HepG2 (cell line): ENCODE measurements at regions not wholly inside any gene's neighbourhood (a gene's known extent, or its start where the extent isn't known, plus 50 kb on each side); places are given as distances from the start of the nearest gene placed in this dataset.

Experiments
- ATAC-seq: fragments of 200-7000 bp; cut with Tn5 transposase; 3 replicates; pipeline ENCODE4 v1.9.1; 2020; ENCODE audit warnings: mild to moderate bottlenecking, moderate library complexity
- BruUV-seq: library from RNA; stranded (reverse); fragments of 400-500 nt; replicated peaks from 2 replicates; lab custom pipeline; 2021; lab: Mats Ljungman, UMichigan
- CTCF ChIA-PET: fragments of 300-600 bp; formaldehyde crosslinking; extraction: SDS; loops from one replicate; lab custom pipeline; 2021; ENCODE audit warnings: low total read pairs, inconsistent platforms, low intra/inter-chr PET ratio; lab: Yijun Ruan, JAX
- POLR2A ChIA-PET: fragments of 350-600 bp; sonication (Branson Sonifier 250); formaldehyde crosslinking; loops from one replicate; lab custom pipeline; 2020; ENCODE audit warnings: antibody characterized with exemption, inconsistent platforms; lab: Yijun Ruan, JAX
- DNase-seq: peaks from one replicate; pipeline ENCODE4 v3.0.0-alpha.2; 2015; ENCODE audit warnings: low spot score
- FAIRE-seq: peaks from 3 replicates; lab custom pipeline; 2011; peaks lifted over from hg19 to GRCh38; lab: Jason Lieb, UNC
- H2AFZ ChIP-seq: one replicate; pipeline ENCODE4 v1.6.1; 2011; ENCODE audit warnings: low read length, inconsistent platforms
- H3K27ac ChIP-seq: fragments of 300-600 bp; 3 replicates; pipeline ENCODE4 v1.8.0; 2011; ENCODE audit warnings: mixed run types, mild to moderate bottlenecking, mixed read lengths, low read length, inconsistent platforms; ENCODE audit not compliant: insufficient read depth; ENCODE audit errors: extremely low read length
- H3K27me3 ChIP-seq, 2 experiments: fragments of 200-600 bp in 1 of 2; 2 replicates in 1 of 2; 3 replicates in 1 of 2; pipeline versions ENCODE4 v1.6.0 to v1.8.0; 2011; ENCODE audit warnings: low read length in 2 of 2, mild to moderate bottlenecking in 2 of 2, moderate library complexity in 2 of 2, inconsistent platforms in 1 of 2; ENCODE audit not compliant: insufficient read depth in 2 of 2, control insufficient read depth in 1 of 2
- H3K36me3 ChIP-seq, 2 experiments: fragments of 200-600 bp in 1 of 2; replicated peaks in 1 of 2; 2 replicates in 1 of 2; 3 replicates in 1 of 2; pipeline versions ENCODE4 v1.5.1 to v1.8.0; 2011; ENCODE audit warnings: low read length in 2 of 2, inconsistent platforms in 1 of 2; ENCODE audit not compliant: insufficient read depth in 2 of 2, control insufficient read depth in 1 of 2
- H3K4me1 ChIP-seq: 2 replicates; pipeline ENCODE4 v1.5.1; 2012; ENCODE audit warnings: low read length, inconsistent platforms; ENCODE audit not compliant: insufficient read depth
- H3K4me2 ChIP-seq: 2 replicates; pipeline ENCODE4 v1.6.0; 2011; ENCODE audit warnings: low read depth, low read length, inconsistent platforms
- H3K4me3 ChIP-seq, 3 experiments: fragments of 200-600 bp in 1 of 3; sonication (generic), shearing (Covaris generic) in 1 of 3; replicated peaks in 1 of 3; 2 replicates each; pipeline ENCODE4 v1.5.1; 2011 to 2016; ENCODE audit warnings: low read length in 3 of 3, inconsistent platforms in 2 of 3, low read depth in 2 of 3, mild to moderate bottlenecking in 2 of 3, control low read depth in 1 of 3, mixed read lengths in 1 of 3; ENCODE audit not compliant: insufficient read depth in 1 of 3
- H3K79me2 ChIP-seq: one replicate; pipeline ENCODE4 v1.6.1; 2011; ENCODE audit warnings: low read length, inconsistent platforms; ENCODE audit not compliant: insufficient read depth
- H3K9ac ChIP-seq: 2 replicates; pipeline ENCODE4 v1.6.0; 2011; ENCODE audit warnings: mild to moderate bottlenecking, low read depth, low read length, inconsistent platforms; ENCODE audit not compliant: insufficient read depth
- H3K9me3 ChIP-seq: 2 replicates; pipeline ENCODE4 v1.5.1; 2012; ENCODE audit warnings: mild to moderate bottlenecking, low read length
- H4K20me1 ChIP-seq: 2 replicates; pipeline ENCODE4 v1.6.0; 2011; ENCODE audit warnings: inconsistent platforms, mild to moderate bottlenecking, low read length, moderate library complexity; ENCODE audit not compliant: insufficient read depth
- BCL6 ChIP-seq: IDR thresholded peaks from 2 replicates; pipeline ENCODE4 v1.6.1; 2016; ENCODE audit warnings: missing genetic modification reagents, missing compliant biosample characterization
- CSRNP2 ChIP-seq: sonication (generic); formaldehyde crosslinking; conservative IDR thresholded peaks from 2 replicates; pipeline ENCODE4 v1.8.0; 2022; ENCODE audit warnings: low read depth, missing genetic modification reagents
- HDAC1 ChIP-seq: sonication (generic); formaldehyde crosslinking; IDR thresholded peaks from 2 replicates; pipeline ENCODE4 v1.5.1; 2020; ENCODE audit warnings: mild to moderate bottlenecking, missing genetic modification reagents
- IKZF5 ChIP-seq: IDR thresholded peaks from 2 replicates; pipeline ENCODE4 v1.6.1; 2018; ENCODE audit warnings: missing genetic modification reagents, mild to moderate bottlenecking, missing compliant biosample characterization
- MYNN ChIP-seq: sonication (generic); formaldehyde crosslinking; IDR thresholded peaks from 2 replicates; pipeline ENCODE4 v1.4.0; 2020; ENCODE audit warnings: mild to moderate bottlenecking, low read depth, missing genetic modification reagents
- SP140L ChIP-seq: sonication (generic); formaldehyde crosslinking; IDR thresholded peaks from 2 replicates; pipeline ENCODE4 v1.4.0; 2020; ENCODE audit warnings: missing genetic modification reagents, borderline replicate concordance
- TBX3 ChIP-seq: fragments of 450-650 bp; IDR thresholded peaks from 2 replicates; pipeline ENCODE4 v1.6.1; 2017; ENCODE audit warnings: antibody characterized with exemption, mild to moderate bottlenecking, inconsistent platforms, borderline replicate concordance
- ZFY ChIP-seq: sonication (generic); formaldehyde crosslinking; IDR thresholded peaks from 2 replicates; pipeline ENCODE4 v1.4.0; 2020; ENCODE audit warnings: missing genetic modification reagents
- ZNF34 ChIP-seq: sonication (generic); formaldehyde crosslinking; IDR thresholded peaks from 2 replicates; pipeline ENCODE4 v1.4.0; 2020; ENCODE audit warnings: mild to moderate bottlenecking, missing genetic modification reagents, borderline replicate concordance
- ZNF549 ChIP-seq: sonication (generic); formaldehyde crosslinking; IDR thresholded peaks from 2 replicates; pipeline ENCODE4 v1.5.0; 2020; ENCODE audit warnings: missing genetic modification reagents
- WGBS: methylation state at CpG from one replicate; pipeline ENCODE4 v1.1.6; 2017; ENCODE audit warnings: low lambda C conversion rate; 5-methylcytosine and 5-hydroxymethylcytosine counted together
- in situ Hi-C: cut with HindIII; loops from 2 replicates; pipeline ENCODE4 v1.10.0; 2017; ENCODE audit warnings: low pct_unique_long_range_greater_than_20kb; ENCODE audit not compliant: extremely low pct_ligation_motif_present
- intact Hi-C: fragments of 100-400 bp; cut with micrococcal nuclease; formaldehyde crosslinking; loops from one replicate; pipeline ENCODE4 v1.10.0; 2022; ENCODE audit not compliant: unreplicated experiment
- TF ChIP-seq, protein P1 (sequence below): sonication (generic); IDR thresholded peaks from 2 replicates; pipeline ENCODE4 v1.6.1; 2016; ENCODE audit warnings: low read depth, borderline replicate concordance
- TF ChIP-seq, protein P2 (sequence below): sonication (generic); formaldehyde crosslinking; IDR thresholded peaks from 2 replicates; pipeline ENCODE4 v1.8.0; 2022; ENCODE audit warnings: low read depth, missing genetic modification reagents
- TF ChIP-seq, protein P3 (sequence below): sonication (generic); formaldehyde crosslinking; conservative IDR thresholded peaks from 2 replicates; pipeline ENCODE4 v1.8.1; 2023; ENCODE audit warnings: missing genetic modification reagents
- TF ChIP-seq, protein P4 (sequence below): sonication (generic); formaldehyde crosslinking; IDR thresholded peaks from 2 replicates; pipeline ENCODE4 v1.4.0; 2020; ENCODE audit warnings: missing genetic modification reagents; ENCODE audit errors: not compliant biosample characterization

GRCh38 chr5:110062246-110062645, 372.5 kb downstream of the MAN2A1 start (continued):
- TF ChIP-seq, protein P1, sequence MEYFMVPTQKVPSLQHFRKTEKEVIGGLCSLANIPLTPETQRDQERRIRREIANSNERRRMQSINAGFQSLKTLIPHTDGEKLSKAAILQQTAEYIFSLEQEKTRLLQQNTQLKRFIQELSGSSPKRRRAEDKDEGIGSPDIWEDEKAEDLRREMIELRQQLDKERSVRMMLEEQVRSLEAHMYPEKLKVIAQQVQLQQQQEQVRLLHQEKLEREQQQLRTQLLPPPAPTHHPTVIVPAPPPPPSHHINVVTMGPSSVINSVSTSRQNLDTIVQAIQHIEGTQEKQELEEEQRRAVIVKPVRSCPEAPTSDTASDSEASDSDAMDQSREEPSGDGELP = no peak
- TF ChIP-seq TBX3 = no peak

DNA sequence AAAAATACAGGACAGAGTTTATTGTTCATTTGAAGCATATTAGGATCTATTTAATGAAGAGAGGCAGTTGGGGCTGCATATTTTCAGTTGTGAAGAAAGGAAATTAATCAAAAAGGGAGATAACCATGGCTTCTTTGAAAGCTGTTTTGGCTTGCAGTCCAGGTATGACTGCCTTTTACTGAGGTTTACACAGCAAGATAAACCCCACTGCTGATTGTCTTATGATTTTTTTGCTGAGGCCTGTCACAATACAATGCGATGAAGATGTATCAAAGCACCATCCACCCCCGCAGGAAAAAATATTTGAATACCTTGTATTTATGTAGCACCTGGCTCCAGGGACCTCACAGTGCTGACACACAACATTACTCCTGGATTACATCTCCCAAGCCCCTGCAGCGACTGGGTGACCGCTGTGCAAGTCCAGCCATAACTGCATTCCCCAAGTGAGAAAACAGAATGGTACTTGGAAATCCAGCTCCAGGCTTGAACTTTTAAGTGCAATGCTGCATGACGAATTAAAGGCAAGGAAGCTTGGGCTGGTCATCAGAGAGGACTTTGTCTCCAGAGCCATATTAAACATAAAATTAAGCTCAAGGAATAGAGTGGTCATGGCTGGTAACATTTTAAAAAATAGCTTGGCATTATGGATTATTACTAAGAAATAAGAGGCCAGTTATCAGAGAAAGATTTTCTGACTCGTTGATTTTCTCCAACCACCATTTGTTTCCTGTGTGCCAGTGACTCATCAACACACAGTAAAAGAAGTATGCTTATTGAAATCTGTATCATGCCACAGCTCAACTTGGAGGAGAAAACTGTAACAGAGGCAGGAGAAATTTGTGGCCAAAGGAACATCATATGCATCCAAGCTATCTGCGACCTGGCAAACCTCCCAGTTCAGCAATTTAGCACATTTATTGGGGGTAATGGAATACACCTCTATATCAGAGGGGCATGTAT, 374.2 kb downstream of the MAN2A1 start:
- WGBS = 46% methylated on average over 5 of the region's 7 CpGs
- Histone ChIP-seq H3K4me3 (no peak overlapping the region), H3K4me1 (no peaks in the 10 kb centered on the region), H3K9ac (no peak overlapping the region), H3K36me3 (no peaks in the 10 kb centered on the region), H3K9me3 (no peaks in the 10 kb centered on the region), H3K27ac (no peak overlapping the region), H3K4me2 (no peak overlapping the region), H3K27me3 (no peaks in the 10 kb centered on the region), H4K20me1 (no peaks in the 10 kb centered on the region), H2AFZ (no peak overlapping the region), H3K79me2 (no peaks in the 10 kb centered on the region)
- ATAC-seq (no peak), DNase-seq (no peak), FAIRE-seq (no peak)
- no TSS peak for BruUV-seq
- in situ Hi-C loops (no loop called here), intact Hi-C loops (no loop called here)
- ChIA-PET CTCF (no interaction called here), POLR2A (no interaction called here)
- TF ChIP-seq, protein P2, sequence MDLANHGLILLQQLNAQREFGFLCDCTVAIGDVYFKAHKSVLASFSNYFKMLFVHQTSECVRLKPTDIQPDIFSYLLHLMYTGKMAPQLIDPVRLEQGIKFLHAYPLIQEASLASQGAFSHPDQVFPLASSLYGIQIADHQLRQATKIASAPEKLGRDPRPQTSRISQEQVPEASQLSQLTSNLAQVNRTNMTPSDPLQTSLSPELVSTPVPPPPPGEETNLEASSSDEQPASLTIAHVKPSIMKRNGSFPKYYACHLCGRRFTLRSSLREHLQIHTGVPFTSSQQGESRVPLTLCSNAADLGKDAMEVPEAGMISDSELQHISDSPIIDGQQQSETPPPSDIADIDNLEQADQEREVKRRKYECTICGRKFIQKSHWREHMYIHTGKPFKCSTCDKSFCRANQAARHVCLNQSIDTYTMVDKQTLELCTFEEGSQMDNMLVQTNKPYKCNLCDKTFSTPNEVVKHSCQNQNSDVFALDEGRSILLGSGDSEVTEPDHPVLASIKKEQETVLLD (CRISPR knock-in tag) = no peak
- TF ChIP-seq ZNF549 (CRISPR knock-in tag) (no peak), ZNF34 (CRISPR knock-in tag) (no peak), HDAC1 (no peak), CSRNP2 (CRISPR knock-in tag) (no peak), MYNN (CRISPR knock-in tag) (no peak), IKZF5 (CRISPR knock-in tag) (no peak), ZFY (no peak), BCL6 (no peak), SP140L (CRISPR knock-in tag) (no peak)
- TF ChIP-seq, protein P3, sequence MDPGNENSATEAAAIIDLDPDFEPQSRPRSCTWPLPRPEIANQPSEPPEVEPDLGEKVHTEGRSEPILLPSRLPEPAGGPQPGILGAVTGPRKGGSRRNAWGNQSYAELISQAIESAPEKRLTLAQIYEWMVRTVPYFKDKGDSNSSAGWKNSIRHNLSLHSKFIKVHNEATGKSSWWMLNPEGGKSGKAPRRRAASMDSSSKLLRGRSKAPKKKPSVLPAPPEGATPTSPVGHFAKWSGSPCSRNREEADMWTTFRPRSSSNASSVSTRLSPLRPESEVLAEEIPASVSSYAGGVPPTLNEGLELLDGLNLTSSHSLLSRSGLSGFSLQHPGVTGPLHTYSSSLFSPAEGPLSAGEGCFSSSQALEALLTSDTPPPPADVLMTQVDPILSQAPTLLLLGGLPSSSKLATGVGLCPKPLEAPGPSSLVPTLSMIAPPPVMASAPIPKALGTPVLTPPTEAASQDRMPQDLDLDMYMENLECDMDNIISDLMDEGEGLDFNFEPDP = no peak
- TF ChIP-seq, protein P4, sequence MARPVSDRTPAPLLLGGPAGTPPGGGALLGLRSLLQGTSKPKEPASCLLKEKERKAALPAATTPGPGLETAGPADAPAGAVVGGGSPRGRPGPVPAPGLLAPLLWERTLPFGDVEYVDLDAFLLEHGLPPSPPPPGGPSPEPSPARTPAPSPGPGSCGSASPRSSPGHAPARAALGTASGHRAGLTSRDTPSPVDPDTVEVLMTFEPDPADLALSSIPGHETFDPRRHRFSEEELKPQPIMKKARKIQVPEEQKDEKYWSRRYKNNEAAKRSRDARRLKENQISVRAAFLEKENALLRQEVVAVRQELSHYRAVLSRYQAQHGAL (CRISPR knock-in tag) = no peak
